ENCODE measurements at regions not wholly inside any gene's neighbourhood (a gene's known extent, or its start where the extent isn't known, plus 50 kb on each side); places are given as distances from the start of the nearest gene placed in this dataset.
"Not testable (repeated sequence)": the region's sequence is repeated elsewhere in the genome, so short reads cannot be mapped to it uniquely, and the experiment has no call there.

DNA sequence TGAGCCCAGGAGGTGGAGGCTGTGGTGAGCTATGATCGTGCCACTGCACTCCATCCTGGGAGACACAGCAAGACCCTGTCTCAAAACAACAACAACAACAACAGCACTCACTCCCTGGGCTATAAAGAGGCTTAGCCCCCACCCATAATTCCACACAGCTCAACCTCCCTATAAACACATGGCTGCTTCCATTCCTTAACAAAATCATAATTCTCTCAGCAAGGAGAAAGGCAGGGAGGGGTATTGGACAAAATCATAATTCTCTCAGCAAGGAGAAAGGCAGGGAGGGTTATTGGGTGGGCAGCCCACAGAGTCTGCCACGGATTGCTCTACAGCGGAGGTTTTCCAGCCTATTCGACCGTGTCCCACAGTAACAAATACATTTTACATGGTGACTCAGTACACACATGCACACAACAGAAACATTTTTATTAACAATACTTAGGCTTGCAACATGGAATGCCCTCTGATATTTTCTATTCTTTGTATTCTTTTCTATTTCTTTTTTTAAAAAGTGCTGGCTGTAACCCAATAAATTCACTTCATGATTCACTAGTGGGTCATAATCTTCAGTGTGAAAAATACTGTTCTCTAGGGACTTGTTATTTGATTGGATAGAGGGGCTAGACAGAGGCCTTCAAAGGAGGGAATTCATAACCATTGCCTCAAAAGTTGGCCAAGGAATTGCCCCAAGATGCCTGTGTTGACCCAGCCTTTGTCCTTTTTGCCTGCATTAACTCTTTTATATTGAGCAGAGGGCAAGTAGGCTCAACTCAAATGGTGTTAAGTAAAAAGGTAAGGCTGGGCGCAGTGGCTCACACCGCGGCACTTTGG, 50.6 kb upstream of the ZMYND8 start:
- no peak for DNase-seq (ENCODE audit: low spot score)

GRCh38 chr20:47411161-47411560, 54.7 kb upstream of the ZMYND8 start:
- DNase-seq (ENCODE audit: low spot score) = no peak

GRCh38 chr20:47412083-47412482, 55.6 kb upstream of the ZMYND8 start:
- no peak for DNase-seq (ENCODE audit: low spot score)

DNA sequence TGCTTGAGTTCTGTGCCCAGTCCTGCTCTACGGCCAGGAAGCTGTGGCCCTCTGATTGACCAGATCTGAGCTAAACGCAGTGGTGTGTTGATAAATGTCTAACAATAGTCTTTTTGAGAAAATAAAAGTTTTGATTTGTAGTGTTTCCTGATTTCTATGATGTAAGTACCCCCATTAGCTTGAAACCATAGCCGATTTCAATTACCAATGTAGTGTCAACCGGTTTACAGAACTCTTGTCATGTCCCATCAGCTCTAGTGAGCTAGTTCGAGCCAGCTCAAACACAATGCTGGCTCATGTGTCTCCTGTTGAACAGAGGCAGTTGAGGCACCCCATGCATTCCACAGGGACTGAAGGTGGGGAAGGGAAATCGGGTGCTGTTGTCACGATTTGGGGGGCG, 56.7 kb upstream of the ZMYND8 start:
- DNase-seq (ENCODE audit: low spot score) = no peak

DNA sequence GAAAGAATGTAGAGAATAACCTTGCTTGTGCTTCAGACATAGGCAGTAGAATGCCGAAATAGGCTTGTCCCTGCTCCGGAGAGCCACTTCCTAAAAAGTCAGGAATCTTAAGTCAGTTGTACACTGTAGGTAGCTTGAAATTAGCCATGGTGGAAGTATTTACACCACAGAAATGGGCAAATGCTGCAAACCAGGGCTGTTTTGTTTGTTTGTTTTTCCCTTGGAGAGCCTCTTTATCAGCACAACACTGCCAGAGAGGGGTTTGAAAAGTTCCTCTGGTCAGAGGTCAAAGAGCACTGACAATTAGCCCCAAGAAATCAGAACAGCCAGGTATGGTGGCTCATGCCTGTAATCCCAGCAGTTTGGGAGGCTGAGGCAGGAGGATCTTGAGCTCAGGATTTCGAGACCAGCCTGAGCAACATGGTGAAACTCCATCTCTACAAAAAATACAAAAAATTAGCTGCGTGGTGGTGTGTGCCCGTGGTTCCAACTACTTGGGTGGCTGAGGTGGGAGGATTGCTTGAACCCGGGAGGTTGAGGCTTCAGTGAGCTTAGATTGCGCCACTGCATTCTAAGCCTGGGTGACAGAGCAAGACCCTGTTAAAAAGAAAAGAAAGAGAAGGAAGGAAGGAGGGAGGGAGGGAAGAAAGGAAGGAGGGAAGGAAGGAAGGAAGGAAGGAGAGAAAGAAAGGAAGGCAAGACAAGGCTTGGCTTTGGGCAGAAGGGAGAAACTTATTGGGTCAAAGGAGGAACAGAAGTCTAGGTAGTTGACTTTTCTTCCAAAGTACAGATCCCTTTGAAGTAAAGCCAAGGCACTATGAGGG, 61.0 kb upstream of the ZMYND8 start:
- no peak for DNase-seq (ENCODE audit: low spot score)

GRCh38 chr20:47418069-47418757, 61.7 kb upstream of the ZMYND8 start:
- no peak for DNase-seq (ENCODE audit: low spot score)

DNA sequence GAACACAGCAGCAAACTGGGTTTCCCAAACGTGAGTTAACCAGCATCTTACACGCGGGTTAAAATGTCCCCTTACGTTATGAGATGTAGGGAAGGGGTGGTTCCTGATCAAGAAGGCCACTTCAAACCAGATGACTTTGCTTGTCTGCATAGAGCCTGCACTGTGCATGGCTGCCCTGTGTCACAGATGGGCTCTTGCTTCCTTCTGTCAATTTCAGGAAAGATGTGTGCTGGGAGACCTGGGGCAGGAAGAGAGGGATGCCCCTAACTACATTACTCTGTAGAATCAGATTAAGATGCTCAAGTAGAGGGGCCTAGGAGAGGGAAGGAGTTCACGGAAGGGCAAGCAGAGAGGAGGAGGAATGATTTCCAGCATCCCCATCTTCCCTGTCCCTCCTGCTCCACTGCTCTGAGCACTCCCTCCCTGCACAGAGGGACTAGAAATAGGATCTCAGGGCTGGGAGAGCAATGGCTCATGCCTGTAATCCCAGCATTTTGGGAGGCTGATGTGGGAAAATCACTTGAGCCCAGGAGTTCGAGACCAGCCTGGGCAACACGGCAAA, 63.5 kb upstream of the ZMYND8 start:
- no peak for DNase-seq (ENCODE audit: low spot score)

DNA sequence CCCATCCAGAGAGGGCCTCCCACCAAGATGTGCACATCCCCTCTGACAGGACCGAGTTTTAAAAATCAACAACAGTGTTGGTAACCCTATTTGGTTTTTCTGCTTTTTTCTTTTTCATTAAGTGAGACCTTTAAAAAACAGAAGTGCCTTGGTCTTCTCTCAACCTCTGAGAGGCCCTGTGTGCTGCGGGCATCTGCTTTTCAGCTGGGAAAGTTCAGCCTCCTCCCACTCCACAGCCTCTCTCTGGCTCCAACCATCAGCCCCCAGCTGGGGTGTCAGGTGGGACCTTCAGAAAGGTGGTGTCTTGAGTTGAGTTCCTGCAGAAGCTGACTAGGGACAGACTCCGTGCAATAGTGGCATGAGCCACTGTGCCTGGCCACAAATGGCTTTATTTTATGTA, 64.6 kb upstream of the ZMYND8 start:
- DNase-seq (ENCODE audit: low spot score) = no peak

DNA sequence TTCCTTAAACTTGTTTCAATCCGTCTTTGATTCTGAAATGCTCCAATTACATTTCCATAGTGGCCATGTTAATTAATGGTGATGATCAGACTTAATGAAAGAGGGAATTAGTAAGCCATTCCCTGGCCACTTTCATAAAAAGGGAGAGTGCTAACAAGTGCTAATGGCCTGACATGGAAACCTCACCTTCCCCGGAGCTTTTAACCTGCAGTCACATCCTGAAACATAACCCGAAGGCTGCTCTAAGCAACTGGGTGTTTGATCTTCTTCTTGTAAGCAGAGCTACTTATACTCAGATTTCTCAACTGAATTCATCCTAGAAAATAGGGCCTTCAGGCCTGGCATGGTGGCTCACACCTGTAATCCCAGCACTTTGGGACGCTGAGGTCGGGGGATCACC, 67.1 kb upstream of the ZMYND8 start:
- DNase-seq (ENCODE audit: low spot score) = no peak

DNA sequence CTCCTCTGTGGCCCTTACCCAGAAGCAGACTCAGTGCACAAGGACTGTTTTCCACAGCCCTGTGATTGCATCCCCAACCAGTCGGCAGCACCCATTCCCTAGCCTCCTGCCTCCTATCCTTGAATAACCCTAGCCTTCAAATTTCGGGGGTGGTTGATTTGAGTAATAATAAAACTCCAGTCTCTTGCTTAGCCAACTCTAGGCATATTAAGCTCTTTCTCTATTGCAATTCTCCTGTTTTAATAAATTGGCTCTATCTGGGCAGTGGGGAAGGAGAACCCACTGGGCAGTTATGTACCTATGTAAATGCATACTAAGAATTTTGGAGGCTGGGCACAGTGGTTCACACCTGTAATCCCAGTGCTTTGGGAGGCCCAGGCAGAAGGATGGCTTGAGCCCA, 70.6 kb upstream of the ZMYND8 start:
- DNase-seq (ENCODE audit: low spot score) = no peak

- DNase-seq (ENCODE audit: low spot score) = no peak
Measured at GRCh38 chr20:47427746-47428145, 71.2 kb upstream of the ZMYND8 start.

DNA sequence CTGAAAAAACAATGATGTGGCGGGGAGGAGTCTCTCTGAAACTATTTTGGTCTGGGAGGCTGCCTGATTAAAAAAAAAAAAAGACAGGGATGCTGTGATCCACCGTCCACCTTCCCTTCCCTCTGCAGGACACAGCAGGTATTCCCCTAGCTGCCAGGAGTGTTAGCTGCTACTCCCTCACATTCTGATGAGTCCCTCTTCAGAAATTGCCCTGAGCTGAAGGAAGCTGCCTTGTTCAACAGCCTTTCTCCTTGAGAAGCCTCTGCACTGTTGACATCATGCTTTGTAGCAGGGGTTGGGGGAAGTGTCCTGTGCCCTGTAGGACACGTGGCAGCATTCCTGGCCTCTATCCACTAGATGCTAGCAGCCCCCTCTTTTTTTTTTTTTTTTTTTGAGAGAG, 71.7 kb upstream of the ZMYND8 start:
- no peak for DNase-seq (ENCODE audit: low spot score)

GRCh38 chr20:47428851-47429336, 72.4 kb upstream of the ZMYND8 start:
- no peak for DNase-seq (ENCODE audit: low spot score)

GRCh38 chr20:47429409-47429808, 72.3 kb upstream of the NCOA3 start:
- DNase-seq (ENCODE audit: low spot score) = no peak

- no peak for DNase-seq (ENCODE audit: low spot score)
Measured at GRCh38 chr20:47430862-47431588, 70.7 kb upstream of the NCOA3 start.

DNA sequence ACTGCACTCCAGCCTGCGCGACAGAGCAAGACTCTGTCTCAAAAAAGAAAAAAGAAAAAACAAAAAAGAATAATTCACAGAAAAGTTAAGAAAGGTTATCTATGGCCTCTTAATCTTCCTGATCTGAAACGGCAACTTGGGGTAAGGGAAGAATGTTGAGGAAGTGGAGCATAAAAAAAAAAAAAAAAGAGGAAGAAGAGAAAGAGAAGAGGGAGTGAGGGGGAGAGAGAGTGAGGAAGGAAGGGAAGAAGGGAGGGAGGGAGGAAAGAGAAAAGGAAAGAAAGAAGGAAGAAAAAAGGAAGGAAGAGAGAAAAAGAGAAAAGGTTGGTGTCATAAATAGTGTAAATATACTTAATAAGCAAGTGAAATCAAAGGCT, 68.9 kb upstream of the NCOA3 start:
- DNase-seq (ENCODE audit: low spot score) = no peak

DNA sequence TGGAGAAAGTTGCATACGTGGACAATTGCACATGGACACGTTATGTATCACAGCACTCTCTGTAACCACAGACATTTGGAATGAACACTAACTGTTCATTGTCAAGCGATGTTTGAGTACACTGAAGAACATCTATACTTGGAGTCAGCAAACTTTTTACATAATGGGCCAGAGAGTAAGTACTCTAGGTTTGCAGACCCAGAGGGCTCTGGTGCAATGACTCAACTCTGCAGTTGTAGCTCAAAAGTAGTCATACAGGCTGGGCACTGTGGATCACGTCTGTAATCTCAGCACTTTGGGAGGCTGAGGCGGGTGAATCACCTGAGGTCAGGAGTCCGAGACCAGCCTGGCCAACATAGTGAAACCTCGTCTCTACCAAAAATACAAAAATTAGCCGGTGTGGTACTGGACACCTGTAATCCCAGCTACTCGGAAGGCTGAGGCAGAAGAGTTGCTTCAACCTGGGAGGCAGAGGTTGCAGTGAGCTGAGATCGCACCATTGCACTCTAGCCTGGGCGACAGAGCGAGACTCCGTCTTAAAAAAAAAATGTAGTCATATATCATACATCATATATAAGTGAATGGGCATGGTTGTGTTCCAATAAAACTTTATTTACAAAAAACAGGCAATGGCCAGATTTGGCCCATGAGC, 67.4 kb upstream of the NCOA3 start:
- DNase-seq (ENCODE audit: low spot score) = not testable (repeated sequence)

GRCh38 chr20:47438464-47439381, 63.0 kb upstream of the NCOA3 start:
- peak; percentile 47 for DNase-seq (ENCODE audit: low spot score)

DNA sequence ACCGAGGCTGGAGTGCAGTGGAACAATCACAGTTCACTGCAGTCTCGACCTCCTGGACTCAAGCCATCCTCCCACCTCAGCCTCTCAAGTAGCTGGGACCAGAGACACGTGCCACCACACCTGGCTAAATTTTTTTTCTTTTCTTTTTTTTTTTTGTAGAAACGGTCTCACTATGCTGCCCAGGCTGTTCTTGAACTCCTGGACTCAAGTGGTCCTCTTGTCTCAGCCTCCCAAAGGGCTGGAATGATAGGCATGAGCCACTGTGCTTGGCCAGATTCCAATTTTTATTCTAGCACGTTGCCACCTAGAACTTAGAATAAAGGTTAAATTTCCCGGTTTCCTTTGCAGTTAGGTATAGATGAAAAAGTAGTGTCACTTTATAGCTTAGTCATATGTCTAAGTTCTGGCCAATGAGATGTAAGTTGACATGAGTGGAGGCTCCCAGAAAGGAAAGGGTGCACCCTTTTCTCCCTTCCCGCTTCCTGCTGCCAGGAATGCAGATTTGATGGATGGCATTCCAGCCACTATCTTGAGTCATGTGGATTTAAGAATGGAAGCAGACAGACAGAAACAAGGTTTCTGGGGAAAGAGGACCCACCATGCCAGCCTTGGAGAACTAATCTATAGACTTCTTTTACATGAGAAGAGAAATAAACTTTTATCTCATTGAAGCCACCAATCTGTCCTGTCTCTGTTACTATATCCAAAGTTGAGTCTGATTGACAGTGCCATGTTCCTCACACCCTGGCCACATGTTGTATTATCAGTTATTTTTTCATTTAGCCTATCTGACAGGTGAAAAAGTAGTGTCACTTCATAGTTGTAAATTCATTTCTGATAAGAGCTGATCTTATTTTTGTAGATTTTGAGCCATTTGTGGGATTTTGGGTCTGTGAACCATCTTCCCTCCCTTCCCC, 60.6 kb upstream of the NCOA3 start:
- no peak for DNase-seq (ENCODE audit: low spot score)
